Astrocyte (in vitro differentiated cells and primary cell): ENCODE measurements at regions not wholly inside any gene's neighbourhood (a gene's known extent, or its start where the extent isn't known, plus 50 kb on each side); places are given as distances from the start of the nearest gene placed in this dataset.
"Not testable (repeated sequence)": the region's sequence is repeated elsewhere in the genome, so short reads cannot be mapped to it uniquely, and the experiment has no call there.

ENCODE experiments used
- DNase-seq: peaks from one replicate; pipeline ENCODE4 v3.0.0-alpha.2; 2010; ENCODE audit warnings: low read depth
- FAIRE-seq: peaks from 2 replicates; lab custom pipeline; 2011; peaks lifted over from hg19 to GRCh38; lab: Jason Lieb, UNC
- H2AFZ ChIP-seq: 2 replicates; pipeline ENCODE4 v1.6.0; 2012; ENCODE audit warnings: low read depth, low read length, inconsistent platforms
- H3K27ac ChIP-seq: 2 replicates; pipeline ENCODE4 v1.5.1; 2011; ENCODE audit warnings: low read depth, low read length, inconsistent platforms
- H3K27me3 ChIP-seq: 2 replicates; pipeline ENCODE4 v1.6.0; 2011; ENCODE audit warnings: low read length, inconsistent platforms; ENCODE audit not compliant: insufficient read depth
- H3K36me3 ChIP-seq: 2 replicates; pipeline ENCODE4 v1.5.1; 2011; ENCODE audit warnings: low read length, inconsistent platforms; ENCODE audit not compliant: insufficient read depth
- H3K4me1 ChIP-seq: 2 replicates; pipeline ENCODE4 v1.5.1; 2011; ENCODE audit warnings: low read length, inconsistent platforms; ENCODE audit not compliant: insufficient read depth
- H3K4me2 ChIP-seq: 2 replicates; pipeline ENCODE4 v1.6.0; 2012; ENCODE audit warnings: low read length, inconsistent platforms
- H3K4me3 ChIP-seq: 2 replicates; pipeline ENCODE4 v1.5.1; 2011; ENCODE audit warnings: low read depth, mild to moderate bottlenecking, low read length, inconsistent platforms; ENCODE audit not compliant: insufficient read depth
- H3K79me2 ChIP-seq: 2 replicates; pipeline ENCODE4 v1.6.0; 2012; ENCODE audit warnings: mild to moderate bottlenecking, low read length, inconsistent platforms; ENCODE audit not compliant: insufficient read depth
- H3K9ac ChIP-seq: 2 replicates; pipeline ENCODE4 v1.6.0; 2012; ENCODE audit warnings: mild to moderate bottlenecking, low read length, inconsistent platforms
- H3K9me3 ChIP-seq: 2 replicates; pipeline ENCODE4 v1.5.1; 2012; ENCODE audit warnings: low read depth, mild to moderate bottlenecking, low read length, inconsistent platforms; ENCODE audit not compliant: insufficient read depth
- H4K20me1 ChIP-seq: 2 replicates; pipeline ENCODE4 v1.6.0; 2012; ENCODE audit warnings: low read length, inconsistent platforms; ENCODE audit not compliant: insufficient read depth
- H3K27ac Mint-ChIP-seq: one replicate; pipeline ENCODE4 v1.8.0; 2021; ENCODE audit warnings: mild to moderate bottlenecking, mixed read lengths; ENCODE audit not compliant: unreplicated experiment
- H3K27me3 Mint-ChIP-seq: one replicate; pipeline ENCODE4 v1.8.0; 2021; ENCODE audit warnings: low read depth, mixed read lengths; ENCODE audit not compliant: unreplicated experiment
- H3K36me3 Mint-ChIP-seq: one replicate; pipeline ENCODE4 v1.8.0; 2021; ENCODE audit warnings: low read depth, mixed read lengths; ENCODE audit not compliant: unreplicated experiment
- H3K4me1 Mint-ChIP-seq: one replicate; pipeline ENCODE4 v1.8.0; 2021; ENCODE audit warnings: low read depth, mixed read lengths; ENCODE audit not compliant: unreplicated experiment
- H3K4me3 Mint-ChIP-seq: one replicate; pipeline ENCODE4 v1.8.0; 2021; ENCODE audit warnings: mild to moderate bottlenecking, moderate library complexity, mixed read lengths; ENCODE audit not compliant: unreplicated experiment
- H3K9me3 Mint-ChIP-seq: one replicate; pipeline ENCODE4 v1.8.0; 2021; ENCODE audit warnings: mild to moderate bottlenecking, mixed read lengths; ENCODE audit not compliant: unreplicated experiment
- EZH2 ChIP-seq: IDR thresholded peaks from 2 replicates; pipeline ENCODE4 v1.6.1; 2012; ENCODE audit warnings: mild to moderate bottlenecking, low read length, inconsistent platforms; ENCODE audit not compliant: insufficient read depth
- TF ChIP-seq, protein P1 (sequence below): IDR thresholded peaks from 2 replicates; pipeline ENCODE4 v1.5.1; 2011; ENCODE audit warnings: low read depth, mild to moderate bottlenecking, inconsistent platforms, low read length, moderate library complexity; ENCODE audit not compliant: insufficient read depth

GRCh38 chr7:109659261-109659660 lies 1089.6 kb downstream of the DNAJB9 start:
- no peaks in the 10 kb centered on the region for H3K79me2 ChIP-seq
- Mint-ChIP-seq H3K36me3 (no peaks in the 10 kb centered on the region), H3K4me3 (no peak overlapping the region), H3K27me3 (no peaks in the 10 kb centered on the region), H3K4me1 (no peaks in the 10 kb centered on the region), H3K9me3 (no peaks in the 10 kb centered on the region), H3K27ac (no peak overlapping the region)
- DNase-seq (no peak), FAIRE-seq (no peak)
- no peak for TF ChIP-seq EZH2
- TF ChIP-seq, protein P1, sequence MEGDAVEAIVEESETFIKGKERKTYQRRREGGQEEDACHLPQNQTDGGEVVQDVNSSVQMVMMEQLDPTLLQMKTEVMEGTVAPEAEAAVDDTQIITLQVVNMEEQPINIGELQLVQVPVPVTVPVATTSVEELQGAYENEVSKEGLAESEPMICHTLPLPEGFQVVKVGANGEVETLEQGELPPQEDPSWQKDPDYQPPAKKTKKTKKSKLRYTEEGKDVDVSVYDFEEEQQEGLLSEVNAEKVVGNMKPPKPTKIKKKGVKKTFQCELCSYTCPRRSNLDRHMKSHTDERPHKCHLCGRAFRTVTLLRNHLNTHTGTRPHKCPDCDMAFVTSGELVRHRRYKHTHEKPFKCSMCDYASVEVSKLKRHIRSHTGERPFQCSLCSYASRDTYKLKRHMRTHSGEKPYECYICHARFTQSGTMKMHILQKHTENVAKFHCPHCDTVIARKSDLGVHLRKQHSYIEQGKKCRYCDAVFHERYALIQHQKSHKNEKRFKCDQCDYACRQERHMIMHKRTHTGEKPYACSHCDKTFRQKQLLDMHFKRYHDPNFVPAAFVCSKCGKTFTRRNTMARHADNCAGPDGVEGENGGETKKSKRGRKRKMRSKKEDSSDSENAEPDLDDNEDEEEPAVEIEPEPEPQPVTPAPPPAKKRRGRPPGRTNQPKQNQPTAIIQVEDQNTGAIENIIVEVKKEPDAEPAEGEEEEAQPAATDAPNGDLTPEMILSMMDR = no peak
- no peak overlapping the region for H3K9ac ChIP-seq
- no peaks in the 10 kb centered on the region for H3K36me3 ChIP-seq
- no peaks in the 10 kb centered on the region for H4K20me1 ChIP-seq
- H2AFZ ChIP-seq = no peak overlapping the region
- no peak overlapping the region for H3K4me2 ChIP-seq
- H3K27ac ChIP-seq = no peak overlapping the region
- no peaks in the 10 kb centered on the region for H3K9me3 ChIP-seq
- no peaks in the 10 kb centered on the region for H3K4me1 ChIP-seq
- H3K27me3 ChIP-seq = no peaks in the 10 kb centered on the region
- H3K4me3 ChIP-seq = no peak overlapping the region

DNA sequence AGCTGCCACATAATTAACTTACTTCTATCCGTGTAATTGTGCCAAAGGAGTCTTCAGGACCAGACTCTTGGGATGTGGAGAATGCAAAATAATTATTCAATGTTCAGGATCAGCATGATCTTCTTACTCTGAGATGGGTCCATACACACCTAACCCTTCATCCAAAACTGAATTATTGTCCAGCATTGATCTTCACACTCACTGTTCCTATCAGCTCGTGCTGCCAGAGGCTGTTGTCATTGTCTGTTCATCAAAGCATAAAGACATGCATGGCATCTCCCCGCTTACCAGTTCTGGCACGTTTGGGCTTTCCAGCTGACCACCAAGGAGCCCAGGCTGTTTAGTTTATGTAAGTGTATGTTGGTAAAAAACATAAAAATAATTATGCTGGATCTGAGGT lies 1090.7 kb downstream of the DNAJB9 start:
- no peaks in the 10 kb centered on the region for H3K36me3 Mint-ChIP-seq
- no peaks in the 10 kb centered on the region for H3K4me1 ChIP-seq

DNA sequence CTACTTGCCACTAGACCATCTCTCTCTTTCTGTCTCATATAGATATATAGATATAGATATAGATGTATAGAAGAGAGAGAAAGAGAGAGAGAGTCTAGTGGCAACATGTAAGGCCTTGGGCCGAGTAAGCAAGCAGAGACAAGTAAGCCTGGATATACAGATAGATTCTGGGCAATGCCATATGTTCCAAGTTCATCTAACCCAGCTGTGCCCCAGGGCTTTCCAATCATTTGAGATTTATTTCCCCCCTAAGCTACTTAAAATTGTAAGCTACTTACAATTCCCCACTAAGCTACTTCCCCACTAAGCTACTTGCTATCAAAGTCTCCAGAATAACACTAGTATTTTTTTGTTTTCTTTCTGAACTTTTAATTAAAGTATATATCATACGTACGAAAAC lies 1094.1 kb downstream of the DNAJB9 start:
- H3K27me3 ChIP-seq = no peaks in the 10 kb centered on the region
- no peaks in the 10 kb centered on the region for H3K9me3 ChIP-seq
- H3K27ac Mint-ChIP-seq = no peak overlapping the region
- DNase-seq = no peak
- no peak overlapping the region for H3K4me3 Mint-ChIP-seq
- H3K9me3 Mint-ChIP-seq = no peaks in the 10 kb centered on the region
- H3K27ac ChIP-seq = no peak overlapping the region
- FAIRE-seq = no peak
- H3K27me3 Mint-ChIP-seq = no peaks in the 10 kb centered on the region
- H3K36me3 Mint-ChIP-seq = no peaks in the 10 kb centered on the region
- no peaks in the 10 kb centered on the region for H3K36me3 ChIP-seq
- no peak overlapping the region for H2AFZ ChIP-seq
- no peak for TF ChIP-seq EZH2
- TF ChIP-seq, protein P1 = no peak
- peaks cover 8% of the 10 kb centered on the region for H3K4me1 Mint-ChIP-seq
- H4K20me1 ChIP-seq = no peaks in the 10 kb centered on the region
- no peak overlapping the region for H3K4me2 ChIP-seq
- no peak overlapping the region for H3K9ac ChIP-seq
- H3K79me2 ChIP-seq = no peaks in the 10 kb centered on the region
- H3K4me3 ChIP-seq = no peak overlapping the region
- H3K4me1 ChIP-seq = no peaks in the 10 kb centered on the region

More for the DNA sequence above, 1090.7 kb downstream of the DNAJB9 start:
- Histone ChIP-seq H2AFZ (no peak overlapping the region), H3K27ac (no peak overlapping the region), H3K9me3 (no peaks in the 10 kb centered on the region), H3K27me3 (no peaks in the 10 kb centered on the region), H3K9ac (no peak overlapping the region), H3K4me2 (no peak overlapping the region), H3K79me2 (no peaks in the 10 kb centered on the region), H3K4me3 (no peak overlapping the region), H3K36me3 (no peaks in the 10 kb centered on the region), H4K20me1 (no peaks in the 10 kb centered on the region)
- no peak for FAIRE-seq
- Mint-ChIP-seq H3K4me1 (no peaks in the 10 kb centered on the region), H3K27ac (no peak overlapping the region), H3K9me3 (no peaks in the 10 kb centered on the region), H3K27me3 (no peaks in the 10 kb centered on the region), H3K4me3 (no peak overlapping the region)
- TF ChIP-seq, protein P1 = no peak
- TF ChIP-seq EZH2 = no peak
- no peak for DNase-seq

DNA sequence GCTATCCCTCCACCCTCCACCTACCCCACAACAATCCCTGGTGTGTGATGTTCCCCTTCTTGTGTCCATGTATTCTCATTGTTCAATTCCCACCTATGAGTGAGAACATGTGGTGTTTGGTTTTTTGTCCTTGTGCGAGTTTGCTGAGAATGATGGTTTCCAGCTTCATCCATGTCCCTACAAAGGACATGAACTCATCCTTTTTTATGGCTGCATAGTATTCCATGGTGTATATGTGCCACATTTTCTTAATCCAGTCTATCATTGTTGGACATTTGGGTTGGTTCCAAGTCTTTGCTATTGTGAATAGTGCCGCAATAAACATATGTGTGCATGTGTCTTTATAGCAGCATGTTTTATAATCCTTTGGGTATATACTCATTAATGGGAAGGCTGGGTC lies 1117.6 kb downstream of the DNAJB9 start:
- H3K27ac Mint-ChIP-seq, H3K4me2 ChIP-seq, H3K27ac ChIP-seq, H3K27me3 Mint-ChIP-seq, H3K9ac ChIP-seq, H3K9me3 ChIP-seq, H3K4me3 Mint-ChIP-seq, DNase-seq, H3K4me1 Mint-ChIP-seq, H3K4me3 ChIP-seq, FAIRE-seq, H3K36me3 Mint-ChIP-seq, H3K4me1 ChIP-seq, H4K20me1 ChIP-seq, H3K27me3 ChIP-seq, H3K36me3 ChIP-seq, H2AFZ ChIP-seq, H3K79me2 ChIP-seq: not testable (repeated sequence)
- H3K9me3 Mint-ChIP-seq = peaks cover 17% of the 10 kb centered on the region
